ENCODE measurements at regions not wholly inside any gene's neighbourhood (a gene's known extent, or its start where the extent isn't known, plus 50 kb on each side); places are given as distances from the start of the nearest gene placed in this dataset.

DNA sequence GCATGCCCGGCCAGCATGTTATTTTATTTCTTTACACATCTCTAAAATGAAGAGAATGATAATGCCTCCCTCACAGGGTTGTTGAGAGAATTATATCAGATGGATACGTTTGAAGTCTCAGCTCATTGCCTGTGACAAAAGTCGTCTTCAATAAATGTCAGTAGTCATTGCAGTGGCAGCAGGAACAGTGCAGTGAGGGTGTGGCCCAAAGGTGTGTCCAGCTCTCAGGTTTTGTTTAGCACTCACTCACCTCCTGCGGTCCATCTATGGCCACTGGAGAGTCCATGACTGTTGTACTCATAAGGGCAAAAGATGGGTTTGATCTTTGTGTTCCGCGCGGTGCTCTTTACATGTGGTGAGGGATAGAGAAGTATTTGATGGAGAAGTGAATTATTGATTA, 77.2 kb upstream of the TIAM2 start:
- Histone ChIP-seq H3K18ac (ENCODE audit: extremely low read depth, low read length) (no peak overlapping the region), H2AK5ac (ENCODE audit: low read depth, low read length) (no peak overlapping the region), H3K79me1 (ENCODE audit: low read depth, low read length) (no peaks in the 10 kb centered on the region), H2BK5ac (ENCODE audit: low read depth, low read length) (no peak overlapping the region), H3K56ac (replicated peaks; ENCODE audit: insufficient read length, low read depth, low read length) (no peak overlapping the region), H3K27ac (ENCODE audit: low read depth, low read length) (no peak overlapping the region), H3K4me2 (ENCODE audit: insufficient read depth in 1 of 2, low read depth in 2 of 2, low read length in 2 of 2) (no peak overlapping the region), H3K23ac (ENCODE audit: insufficient read length) (no peak overlapping the region), H3K9ac (replicated peaks in 1 of 4; ENCODE audit: extremely low read depth in 1 of 4, low read depth in 3 of 4, low read length in 3 of 4) (no peak overlapping the region), H4K91ac (replicated peaks; ENCODE audit: insufficient read length, low read length) (no peak overlapping the region), H4K8ac (ENCODE audit: extremely low read depth, insufficient read depth, low read length) (no peak overlapping the region), H3K4me1 (replicated peaks in 1 of 4; ENCODE audit: control insufficient read depth in 3 of 4, insufficient read depth in 4 of 4, low read length in 3 of 4) (no peaks in the 10 kb centered on the region), H2BK12ac (ENCODE audit: low read depth, low read length) (no peak overlapping the region), H3K79me2 (ENCODE audit: control insufficient read depth in 1 of 2, insufficient read depth in 2 of 2, low read length in 2 of 2) (no peaks in the 10 kb centered on the region), H3K36me3 (ENCODE audit: control insufficient read depth in 2 of 4, insufficient read depth in 4 of 4, low read length in 3 of 4) (no peaks in the 10 kb centered on the region), H4K20me1 (replicated peaks in 1 of 2; ENCODE audit: control insufficient read depth in 1 of 2, insufficient read depth in 2 of 2, low read length in 2 of 2) (no peaks in the 10 kb centered on the region), H3K9me3 (ENCODE audit: insufficient read depth in 2 of 2, low read depth in 1 of 2, low read length in 1 of 2) (no peaks in the 10 kb centered on the region), H3K23me2 (ENCODE audit: low read depth, low read length) (no peaks in the 10 kb centered on the region), H2BK120ac (replicated peaks; ENCODE audit: low read depth, low read length) (no peak overlapping the region), H3K14ac (ENCODE audit: insufficient read length) (no peak overlapping the region), H2AFZ (ENCODE audit: low read length) (no peak overlapping the region), H3K27me3 (replicated peaks in 1 of 4; ENCODE audit: control insufficient read depth in 3 of 4, extremely low read depth in 1 of 4, insufficient read depth in 3 of 4, low read length in 3 of 4) (no peaks in the 10 kb centered on the region), H4K5ac (ENCODE audit: insufficient read length, low read depth, low read length) (no peak overlapping the region), H2BK15ac (ENCODE audit: low read length) (no peak overlapping the region), H3K4me3 (ENCODE audit: extremely low read depth in 1 of 4, insufficient read depth in 2 of 4, low read depth in 3 of 4, low read length in 4 of 4) (no peak overlapping the region), H3K4ac (replicated peaks; ENCODE audit: insufficient read length, low read depth, low read length) (no peak overlapping the region), H2BK20ac (ENCODE audit: low read length) (no peak overlapping the region)
- FAIRE-seq (no peak), DNase-seq (ENCODE audit: low read depth in 1 of 2, low spot score in 2 of 2) (no peak)
- TF ChIP-seq RNF2 (IDR thresholded peaks at IDR 0.05; ENCODE audit: borderline replicate concordance, low read depth, low read length, missing control alignments, poor library complexity, severe bottlenecking), result no peak
- no peak for TF ChIP-seq POLR2A (IDR thresholded peaks at IDR 0.05; ENCODE audit: control extremely low read depth in 1 of 2, low read depth in 2 of 2, low read length in 2 of 2)
- no peak for TF ChIP-seq HDAC2 (IDR thresholded peaks at IDR 0.05; ENCODE audit: borderline replicate concordance in 1 of 2, low read depth in 2 of 2, low read length in 2 of 2)
- TF ChIP-seq SAP30 (IDR thresholded peaks at IDR 0.05; ENCODE audit: insufficient read depth, insufficient replicate concordance, low read length), result no peak
- no peak for TF ChIP-seq YY1 (IDR thresholded peaks at IDR 0.05; ENCODE audit: low read depth, low read length)
- TF ChIP-seq SUZ12 (IDR thresholded peaks at IDR 0.05; ENCODE audit: low read length), result no peak
- no peak for TF ChIP-seq MAX (IDR thresholded peaks at IDR 0.05)
- no peak for TF ChIP-seq CEBPB (IDR thresholded peaks at IDR 0.05; ENCODE audit: low read depth, low read length)
- TF ChIP-seq CTBP2 (IDR thresholded peaks at IDR 0.05; ENCODE audit: borderline replicate concordance, insufficient read depth, insufficient read length, low read length), result no peak
- no peak for TF ChIP-seq RAD21 (IDR thresholded peaks at IDR 0.05 in 1 of 2, conservative IDR thresholded peaks at IDR 0.05 in 1 of 2; ENCODE audit: low read depth in 2 of 2, low read length in 2 of 2)
- no peak for TF ChIP-seq ASH2L (IDR thresholded peaks at IDR 0.05; ENCODE audit: low read length)
- CTCF ChIA-PET (ENCODE audit: partially characterized antibody), result interaction anchor here (0.7 to 4.4 kb wide), 4 partner anchors 8 to 25 kb away, joined by 3 to 34 read pairs (median 4); no protein-coding TSS in a partner anchor
- 94% methylated on average over 7 of the region's 7 CpGs; no CpG with 5 or more reads in 1 of the 2 experiments for WGBS, 2 experiments (ENCODE audit: extremely low coverage in 1 of 2, insufficient coverage in 1 of 2, insufficient read length in 1 of 2, insufficient replicate concordance in 2 of 2, low coverage in 1 of 2, low lambda C conversion rate in 2 of 2, missing lambda C conversion rate in 1 of 2)
- POLR2A ChIA-PET (ENCODE audit: partially characterized antibody), result no interaction called here

All from H1 (cell line).